HG02973 (cell line): ENCODE measurements at regions not wholly inside any gene's neighbourhood (a gene's known extent, or its start where the extent isn't known, plus 50 kb on each side); places are given as distances from the start of the nearest gene placed in this dataset.

Source experiments
- ATAC-seq: cut with Tn5 transposase; IDR thresholded peaks from one replicate; pipeline ENCODE4 v1.9.1; 2021; ENCODE audit warnings: moderate library complexity; ENCODE audit not compliant: unreplicated experiment

DNA sequence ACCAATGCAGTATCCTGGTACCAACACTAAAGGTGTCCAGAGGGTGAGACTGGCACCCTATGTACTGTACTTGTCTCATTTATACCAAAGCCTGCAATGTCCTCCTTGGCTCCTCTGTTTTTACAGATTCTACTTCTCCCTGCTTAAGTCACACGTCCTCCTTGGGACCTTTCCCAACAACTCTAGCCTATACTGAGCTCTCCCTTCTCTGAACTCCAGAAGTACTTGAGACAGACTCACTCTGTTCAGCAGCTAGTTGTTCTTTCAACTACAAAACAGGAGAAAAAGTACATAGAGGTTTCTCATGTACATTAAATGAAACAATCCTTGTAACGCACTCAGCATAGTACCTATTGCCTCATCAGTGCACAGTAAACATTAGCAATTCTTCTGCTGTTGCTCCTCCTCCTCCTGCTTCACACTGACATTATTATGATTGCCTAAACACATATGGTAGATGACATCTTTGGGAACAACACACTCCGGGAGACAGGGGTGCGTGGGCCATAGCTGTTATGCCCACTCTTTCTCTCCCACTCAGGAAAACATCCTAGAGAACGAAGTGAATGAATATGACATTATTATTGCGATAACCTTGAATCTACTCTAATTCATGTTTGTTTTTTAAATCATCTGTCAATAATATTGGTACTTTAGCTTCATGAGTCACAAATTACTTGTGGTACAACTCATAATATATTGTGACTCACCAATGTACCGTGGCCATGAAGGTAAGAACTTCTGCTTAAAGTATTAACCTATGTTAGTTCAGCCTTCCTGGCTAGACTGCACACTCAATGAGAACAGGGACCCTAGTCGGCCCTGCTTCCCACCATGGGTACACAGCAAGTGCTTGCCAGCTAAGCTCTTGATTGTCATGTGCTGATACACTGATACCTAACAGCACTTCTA lies 180.3 kb upstream of the ADRA1B start:
- no peak for ATAC-seq

- ATAC-seq = no peak
Observed at GRCh38 chr5:159736844-159737243, 179.4 kb upstream of the ADRA1B start.

DNA sequence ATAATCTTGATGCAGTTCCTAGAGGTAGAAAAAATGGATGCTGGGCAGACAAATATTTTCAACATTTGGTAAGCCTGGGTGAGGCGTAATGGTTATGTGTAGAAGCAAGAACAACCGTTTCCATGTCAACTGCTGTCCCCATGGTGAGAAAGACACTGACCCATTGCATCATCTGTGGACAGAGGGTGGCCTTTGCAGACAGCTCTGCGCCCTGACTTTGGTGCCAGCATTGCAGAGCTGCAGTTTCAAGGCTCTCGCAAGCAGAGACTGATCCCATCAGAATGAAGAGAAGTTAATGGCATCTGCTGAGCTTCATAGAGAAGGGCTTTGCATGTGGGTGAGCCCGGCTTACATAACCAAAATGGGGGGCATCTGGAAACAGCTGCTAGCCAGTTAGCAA lies 179.0 kb upstream of the ADRA1B start:
- ATAC-seq = no peak

- ATAC-seq = no peak
Observed at GRCh38 chr5:159741829-159742322, 174.4 kb upstream of the ADRA1B start.

DNA sequence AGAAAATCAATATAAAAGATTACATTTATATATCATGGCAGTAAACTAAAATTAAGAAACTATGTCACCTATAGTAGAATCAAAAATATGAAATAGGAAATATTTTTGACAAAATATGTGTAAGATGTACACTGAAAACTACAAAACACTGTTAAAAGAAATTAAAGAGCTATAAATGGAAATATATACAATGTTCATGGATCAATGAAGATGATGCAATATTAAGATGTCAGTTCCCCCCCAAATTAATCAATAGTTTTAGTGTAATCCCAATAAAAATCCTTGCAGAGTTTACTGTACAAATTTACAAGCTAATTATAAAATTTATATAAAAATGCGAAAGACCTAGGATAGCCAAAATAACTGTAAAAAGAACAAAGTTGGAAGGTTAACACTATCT lies 173.0 kb upstream of the ADRA1B start:
- no peak for ATAC-seq

DNA sequence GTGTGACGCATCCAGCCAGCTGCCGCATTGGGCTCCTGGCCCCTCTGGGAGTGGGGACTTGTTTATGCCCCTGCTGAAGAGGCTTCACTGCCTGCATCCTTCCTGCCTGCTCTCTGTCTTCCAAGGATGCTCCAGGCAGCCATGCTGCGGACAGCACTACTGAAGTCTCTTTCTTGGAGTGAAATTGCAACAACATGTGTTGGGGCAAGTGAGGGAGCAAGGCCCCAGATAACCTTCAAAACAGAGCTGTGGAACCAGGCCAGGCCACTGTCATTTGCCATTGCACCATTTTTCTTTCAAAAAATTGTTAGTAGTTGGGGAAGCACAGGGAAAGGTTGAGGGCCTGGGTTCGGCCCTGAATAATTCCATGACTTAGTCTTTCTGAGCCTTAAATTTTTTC lies 169.6 kb upstream of the ADRA1B start:
- no peak for ATAC-seq

DNA sequence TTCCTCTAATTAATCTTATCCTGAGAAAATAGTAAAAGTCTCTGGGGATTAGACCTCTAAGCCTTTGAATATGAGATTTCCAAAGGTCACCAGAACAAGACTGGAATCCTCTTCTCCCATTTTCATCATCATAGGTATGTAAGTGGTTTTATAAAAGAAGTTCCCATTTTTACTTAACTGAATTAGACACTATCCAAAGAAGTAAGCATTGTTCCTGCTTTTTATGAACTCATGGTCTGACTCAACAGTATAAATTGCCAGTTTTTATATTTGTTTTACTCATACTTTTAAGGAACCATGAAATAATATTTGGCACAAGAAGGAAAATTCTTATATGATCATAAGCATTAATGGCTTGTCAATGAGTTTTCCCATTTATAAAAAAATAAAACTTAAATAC lies 167.1 kb upstream of the ADRA1B start:
- no peak for ATAC-seq

DNA sequence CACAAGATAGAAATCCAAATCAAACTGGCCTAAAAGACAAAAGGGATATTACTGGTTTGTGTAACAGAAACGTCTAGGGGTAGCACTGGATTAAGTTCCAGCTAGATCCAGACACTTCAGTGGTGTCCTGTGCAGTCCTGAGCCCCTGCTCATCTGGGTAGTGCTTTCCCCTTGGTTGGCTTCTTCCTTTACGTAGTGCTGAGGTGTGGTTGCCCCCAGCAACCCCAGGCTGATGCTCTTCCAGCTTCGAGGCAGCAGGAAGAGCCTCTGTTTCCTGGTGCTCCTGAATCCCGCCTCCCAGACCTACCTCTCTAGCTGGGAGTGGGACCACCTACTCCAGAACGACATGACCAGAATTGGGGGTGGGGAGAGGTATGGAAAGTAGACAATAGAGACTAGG lies 166.1 kb upstream of the ADRA1B start:
- no peak for ATAC-seq

DNA sequence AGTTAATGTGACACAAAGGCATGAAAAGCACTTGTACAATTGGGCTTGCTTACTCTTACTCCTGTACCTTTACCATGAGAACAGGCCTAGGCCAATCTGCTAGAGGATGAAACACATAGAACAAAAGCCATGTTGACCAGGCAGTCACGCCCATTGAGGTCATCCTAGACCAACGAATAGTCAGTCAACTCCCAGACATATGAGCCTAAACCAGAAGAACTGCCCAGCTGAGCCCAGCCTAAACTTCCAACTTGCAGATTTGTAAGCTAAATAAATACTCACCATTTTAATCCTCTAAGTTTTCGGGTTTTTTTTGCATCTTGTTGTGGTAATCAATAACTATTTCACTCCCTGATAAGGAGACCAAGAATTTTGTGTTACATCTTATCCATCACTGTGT lies 164.8 kb upstream of the ADRA1B start:
- ATAC-seq = no peak

DNA sequence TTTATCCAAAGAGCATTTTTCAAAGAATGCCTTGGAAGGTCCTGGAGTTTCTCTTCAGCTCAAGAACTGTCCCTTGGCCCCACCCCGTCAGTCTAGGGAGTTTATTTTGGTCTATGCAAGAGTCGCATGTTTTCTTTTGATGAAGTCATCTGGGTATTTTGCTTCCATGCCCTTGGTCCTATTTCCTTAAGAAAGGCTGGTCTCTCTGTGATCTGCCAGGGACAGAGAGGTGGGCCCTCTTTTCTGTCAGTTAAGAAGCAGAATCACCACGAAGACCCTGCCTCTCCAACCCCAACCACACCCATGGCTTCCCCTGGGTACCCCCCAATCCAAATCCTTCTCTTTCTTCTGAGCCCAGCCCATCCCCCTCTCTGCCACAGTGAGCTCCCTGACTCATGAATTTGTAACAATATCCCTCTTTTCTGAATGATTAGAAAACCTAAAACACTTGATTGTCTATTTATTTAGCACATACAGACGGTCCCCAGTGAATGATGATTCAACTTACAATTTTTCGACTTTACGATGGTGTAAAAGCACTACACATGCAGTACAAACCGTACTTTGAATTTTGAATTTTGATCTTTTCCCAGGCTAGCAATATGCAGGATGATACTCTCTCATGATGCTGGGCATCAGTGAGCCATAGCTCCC lies 163.5 kb upstream of the ADRA1B start:
- no peak for ATAC-seq

DNA sequence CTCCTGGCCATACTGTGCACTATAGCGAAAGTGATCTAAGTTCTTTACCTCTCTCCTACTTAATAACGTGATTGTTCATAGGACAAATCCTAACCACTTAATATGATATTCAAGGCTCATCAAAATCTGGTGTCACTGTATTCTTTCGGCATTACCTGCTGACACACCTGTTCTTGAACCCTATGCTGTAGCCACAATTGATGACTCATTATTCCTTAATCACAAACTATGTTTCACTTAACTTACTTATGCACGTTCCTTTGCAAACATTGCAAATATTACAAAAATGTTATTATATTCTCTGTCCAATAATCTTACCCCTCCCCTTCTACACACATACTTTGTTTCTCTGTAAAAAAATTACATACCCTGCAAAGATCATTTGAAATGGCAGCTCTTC lies 158.1 kb upstream of the ADRA1B start:
- ATAC-seq = no peak

GRCh38 chr5:159759791-159760290 lies 156.4 kb upstream of the ADRA1B start:
- no peak for ATAC-seq

DNA sequence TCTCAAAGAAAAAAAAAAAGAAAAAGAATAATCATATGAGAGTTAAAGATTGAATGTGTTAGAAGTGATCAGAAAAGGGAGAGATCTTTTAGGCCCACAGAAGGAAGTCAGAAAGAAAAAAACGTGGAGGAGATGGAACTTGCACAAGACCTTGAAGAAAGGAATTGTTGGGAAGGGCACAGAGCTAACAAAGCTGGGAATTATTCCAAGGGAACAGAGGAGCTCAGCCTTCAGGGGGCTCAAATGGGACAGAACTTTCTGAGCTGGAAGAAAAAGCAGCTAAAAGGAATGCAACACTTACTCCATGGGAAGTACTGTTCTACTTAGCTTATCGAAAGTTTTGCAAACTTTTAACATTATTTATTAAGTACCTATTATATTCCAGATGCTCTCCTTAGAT lies 153.4 kb upstream of the ADRA1B start:
- no peak for ATAC-seq

GRCh38 chr5:159763562-159763961 lies 152.7 kb upstream of the ADRA1B start:
- no peak for ATAC-seq

DNA sequence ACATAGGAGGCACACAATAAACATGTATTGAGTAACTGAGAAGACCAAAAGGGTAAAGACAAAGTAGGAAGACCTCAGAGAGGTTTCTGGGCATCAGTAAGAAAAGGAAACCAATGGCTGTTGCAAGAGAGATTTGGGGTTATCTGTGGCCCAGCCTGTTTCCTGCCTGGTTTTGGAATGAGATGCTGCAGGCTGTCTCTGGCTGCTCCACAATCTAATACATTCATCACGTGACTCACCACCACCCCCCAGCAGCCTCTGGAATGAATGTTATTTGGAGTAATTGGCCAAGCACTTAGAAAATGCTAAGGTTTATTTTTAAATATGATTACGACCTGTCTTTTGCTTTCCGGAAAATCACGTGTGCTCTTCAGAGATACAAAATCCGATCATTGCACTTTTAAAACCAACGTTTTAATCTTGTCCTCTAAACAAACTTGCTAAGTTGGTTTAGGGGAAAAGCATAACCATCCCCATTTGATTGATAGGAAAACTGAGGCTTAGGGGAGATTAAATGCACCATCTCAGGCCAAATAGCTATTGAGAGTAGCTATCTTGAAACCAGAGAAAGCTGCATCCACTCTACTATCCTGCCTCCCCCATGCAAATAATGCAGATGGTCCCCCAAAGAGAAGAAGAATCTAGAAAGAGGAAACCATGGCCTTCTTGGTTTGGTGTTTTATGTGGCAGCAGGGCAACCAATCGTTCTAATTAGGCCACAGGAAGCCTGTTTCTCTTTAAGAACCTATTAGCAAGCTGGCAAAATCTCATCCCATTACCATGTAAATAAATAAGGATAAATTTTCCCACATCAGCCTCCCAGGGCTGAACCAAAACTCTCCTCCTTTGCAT lies 151.8 kb upstream of the ADRA1B start:
- no peak for ATAC-seq

- ATAC-seq = no peak
Observed at GRCh38 chr5:159765135-159765433, 151.2 kb upstream of the ADRA1B start.

- ATAC-seq = no peak
Observed at GRCh38 chr5:159765760-159766517, 150.3 kb upstream of the ADRA1B start.

- ATAC-seq = no peak
Observed at GRCh38 chr5:159768243-159768642, 148.0 kb upstream of the ADRA1B start.

DNA sequence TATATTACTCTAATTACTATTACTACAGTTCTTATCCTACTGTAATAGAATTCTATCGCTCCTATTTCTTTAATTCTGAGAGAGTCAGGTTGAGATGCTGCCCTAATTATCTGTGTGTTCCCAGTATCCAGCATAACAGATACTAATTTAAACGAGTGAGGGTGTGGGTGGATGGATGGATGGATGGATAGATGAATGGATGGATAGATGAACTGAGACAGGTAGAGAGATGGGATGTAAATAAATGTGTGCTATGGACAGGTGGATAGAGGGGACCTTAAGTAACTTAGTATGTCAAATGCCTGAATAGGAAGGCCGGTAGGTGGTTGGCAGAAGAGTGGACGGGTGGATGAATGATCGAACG lies 143.6 kb upstream of the ADRA1B start:
- ATAC-seq = no peak

GRCh38 chr5:159773062-159773924 lies 143.0 kb upstream of the ADRA1B start:
- ATAC-seq = peak; percentile 84
